OCI-LY1 (cell line): ENCODE measurements at regions not wholly inside any gene's neighbourhood (a gene's known extent, or its start where the extent isn't known, plus 50 kb on each side); places are given as distances from the start of the nearest gene placed in this dataset.

Experiments
- H2AFZ ChIP-seq: fragments of 200-600 bp; sonication (generic), shearing (Covaris generic); 2 replicates; pipeline ENCODE4 v1.6.0; 2014; ENCODE audit warnings: antibody characterized with exemption, mild to moderate bottlenecking, low read length
- H3F3A ChIP-seq: fragments of 200-600 bp; sonication (generic), shearing (Covaris generic); 2 replicates; pipeline ENCODE4 v1.6.0; 2014; ENCODE audit warnings: mild to moderate bottlenecking, antibody characterized with exemption, low read length, moderate library complexity; ENCODE audit not compliant: insufficient read depth
- H3K27ac ChIP-seq: fragments of 200-600 bp; sonication (generic); 2 replicates; pipeline ENCODE4 v1.5.1; 2014; ENCODE audit warnings: low read length, mixed run types, mild to moderate bottlenecking, low read depth; ENCODE audit not compliant: poor library complexity, severe bottlenecking
- H3K27me3 ChIP-seq: fragments of 200-600 bp; sonication (generic); 2 replicates; pipeline ENCODE4 v1.6.0; 2014; ENCODE audit warnings: antibody characterized with exemption, mild to moderate bottlenecking, low read length, moderate library complexity; ENCODE audit not compliant: insufficient read depth
- H3K36me3 ChIP-seq: fragments of 200-600 bp; sonication (generic); 2 replicates; pipeline ENCODE4 v1.6.1; 2014; ENCODE audit warnings: mild to moderate bottlenecking, antibody characterized with exemption, low read length, moderate library complexity, mixed read lengths; ENCODE audit not compliant: insufficient read depth
- H3K4me1 ChIP-seq: fragments of 200-600 bp; sonication (generic); 2 replicates; pipeline ENCODE4 v1.5.1; 2014; ENCODE audit warnings: mild to moderate bottlenecking, low read length, moderate library complexity; ENCODE audit not compliant: insufficient read depth, severe bottlenecking
- H3K4me2 ChIP-seq: fragments of 200-600 bp; sonication (generic), shearing (Covaris generic); 2 replicates; pipeline ENCODE4 v1.6.1; 2014; ENCODE audit warnings: low read length
- H3K4me3 ChIP-seq: fragments of 200-600 bp; sonication (generic); 2 replicates; pipeline ENCODE4 v1.5.1; 2014; ENCODE audit warnings: low read length, low read depth, mild to moderate bottlenecking, mixed read lengths; ENCODE audit not compliant: poor library complexity, severe bottlenecking
- H3K79me2 ChIP-seq: fragments of 200-600 bp; shearing (Covaris generic); 2 replicates; pipeline ENCODE4 v1.6.1; 2016; ENCODE audit warnings: mixed run types, low read length, mixed read lengths; ENCODE audit not compliant: insufficient read depth
- H3K9ac ChIP-seq: fragments of 200-600 bp; sonication (generic), shearing (Covaris generic); 2 replicates; pipeline ENCODE4 v1.6.1; 2014; ENCODE audit warnings: mild to moderate bottlenecking, low read length, mixed read lengths
- H3K9me2 ChIP-seq: fragments of 200-600 bp; sonication (generic), shearing (Covaris generic); 2 replicates; pipeline ENCODE4 v1.6.1; 2014; ENCODE audit warnings: low read depth, mild to moderate bottlenecking, low read length, mixed read lengths
- H3K9me3 ChIP-seq: fragments of 200-600 bp; shearing (Covaris generic); 2 replicates; pipeline ENCODE4 v1.6.1; 2014; ENCODE audit warnings: low read length, mixed read lengths
- H4K20me1 ChIP-seq: fragments of 200-600 bp; sonication (generic), shearing (Covaris generic); 2 replicates; pipeline ENCODE4 v1.6.0; 2016; ENCODE audit warnings: mild to moderate bottlenecking, low read length; ENCODE audit not compliant: insufficient read depth
- EZH2 ChIP-seq: fragments of 200-600 bp; sonication (generic), shearing (Covaris generic); IDR thresholded peaks from 2 replicates; pipeline ENCODE4 v1.8.0; 2017; ENCODE audit warnings: borderline replicate concordance, mixed run types, mild to moderate bottlenecking, antibody characterized with exemption, low read length, moderate library complexity, mixed read lengths
- TF ChIP-seq, protein P1 (sequence below): fragments of 200-600 bp; sonication (generic), shearing (Covaris generic); IDR thresholded peaks from 2 replicates; pipeline ENCODE4 v1.5.1; 2017; ENCODE audit warnings: mild to moderate bottlenecking, antibody characterized with exemption, low read length, moderate library complexity, mixed read lengths

DNA sequence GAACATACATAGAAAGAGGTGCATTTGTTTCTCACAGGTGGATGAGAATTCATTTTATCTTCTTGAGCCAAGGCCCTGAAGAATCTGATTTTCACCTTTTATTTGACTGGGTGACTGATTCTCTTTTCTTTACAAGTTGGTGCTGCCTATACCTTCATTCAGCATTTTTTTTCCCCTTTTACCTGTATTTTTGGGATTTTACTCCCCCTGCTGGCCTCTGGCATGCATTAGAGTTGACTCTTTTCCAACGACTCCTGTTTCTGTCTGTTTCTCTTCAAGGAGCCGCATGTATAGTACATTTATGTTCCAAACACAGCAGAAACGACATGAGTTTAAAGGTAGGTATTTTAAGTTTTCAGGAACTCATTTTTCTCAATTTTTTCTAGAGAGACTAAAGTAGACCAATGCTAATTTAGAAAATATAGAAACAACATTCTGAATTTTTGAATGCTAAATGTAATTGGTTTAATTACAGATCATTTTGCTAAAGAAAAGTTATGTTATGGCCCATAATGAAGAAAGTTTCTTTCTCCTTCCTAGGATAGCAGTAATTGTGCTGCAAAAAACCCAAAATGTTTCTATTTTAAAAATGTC, 149.8 kb upstream of the HDAC9 start:
- Histone ChIP-seq H3K27ac (no peak overlapping the region), H4K20me1 (no peaks in the 10 kb centered on the region), H3K4me1 (no peaks in the 10 kb centered on the region), H3K27me3 (no peaks in the 10 kb centered on the region), H3K79me2 (no peaks in the 10 kb centered on the region), H3K9me3 (peaks cover 3% of the 10 kb centered on the region; the same call in 1 of the 2 replicates), H3K4me2 (no peak overlapping the region), H3K9me2 (no peaks in the 10 kb centered on the region), H3K36me3 (no peaks in the 10 kb centered on the region), H3K4me3 (no peak overlapping the region), H2AFZ (no peak overlapping the region), H3F3A (no peaks in the 10 kb centered on the region), H3K9ac (no peak overlapping the region)
- TF ChIP-seq, protein P1, sequence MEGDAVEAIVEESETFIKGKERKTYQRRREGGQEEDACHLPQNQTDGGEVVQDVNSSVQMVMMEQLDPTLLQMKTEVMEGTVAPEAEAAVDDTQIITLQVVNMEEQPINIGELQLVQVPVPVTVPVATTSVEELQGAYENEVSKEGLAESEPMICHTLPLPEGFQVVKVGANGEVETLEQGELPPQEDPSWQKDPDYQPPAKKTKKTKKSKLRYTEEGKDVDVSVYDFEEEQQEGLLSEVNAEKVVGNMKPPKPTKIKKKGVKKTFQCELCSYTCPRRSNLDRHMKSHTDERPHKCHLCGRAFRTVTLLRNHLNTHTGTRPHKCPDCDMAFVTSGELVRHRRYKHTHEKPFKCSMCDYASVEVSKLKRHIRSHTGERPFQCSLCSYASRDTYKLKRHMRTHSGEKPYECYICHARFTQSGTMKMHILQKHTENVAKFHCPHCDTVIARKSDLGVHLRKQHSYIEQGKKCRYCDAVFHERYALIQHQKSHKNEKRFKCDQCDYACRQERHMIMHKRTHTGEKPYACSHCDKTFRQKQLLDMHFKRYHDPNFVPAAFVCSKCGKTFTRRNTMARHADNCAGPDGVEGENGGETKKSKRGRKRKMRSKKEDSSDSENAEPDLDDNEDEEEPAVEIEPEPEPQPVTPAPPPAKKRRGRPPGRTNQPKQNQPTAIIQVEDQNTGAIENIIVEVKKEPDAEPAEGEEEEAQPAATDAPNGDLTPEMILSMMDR = peak; percentile 92
- no peak for TF ChIP-seq EZH2

- Histone ChIP-seq H3K27me3 (no peaks in the 10 kb centered on the region), H2AFZ (no peak overlapping the region), H3K9me2 (no peaks in the 10 kb centered on the region), H3K79me2 (no peaks in the 10 kb centered on the region), H3K9ac (no peak overlapping the region), H3K4me2 (no peak overlapping the region), H3K9me3 (no peaks in the 10 kb centered on the region), H3K4me1 (no peaks in the 10 kb centered on the region), H3K36me3 (no peaks in the 10 kb centered on the region), H4K20me1 (no peaks in the 10 kb centered on the region), H3F3A (no peaks in the 10 kb centered on the region), H3K27ac (no peak overlapping the region), H3K4me3 (no peak overlapping the region)
- no peak for TF ChIP-seq EZH2
- TF ChIP-seq, protein P1 = no peak
These were observed 148.4 kb upstream of the HDAC9 start for GRCh38 chr7:18347170-18347569.

DNA sequence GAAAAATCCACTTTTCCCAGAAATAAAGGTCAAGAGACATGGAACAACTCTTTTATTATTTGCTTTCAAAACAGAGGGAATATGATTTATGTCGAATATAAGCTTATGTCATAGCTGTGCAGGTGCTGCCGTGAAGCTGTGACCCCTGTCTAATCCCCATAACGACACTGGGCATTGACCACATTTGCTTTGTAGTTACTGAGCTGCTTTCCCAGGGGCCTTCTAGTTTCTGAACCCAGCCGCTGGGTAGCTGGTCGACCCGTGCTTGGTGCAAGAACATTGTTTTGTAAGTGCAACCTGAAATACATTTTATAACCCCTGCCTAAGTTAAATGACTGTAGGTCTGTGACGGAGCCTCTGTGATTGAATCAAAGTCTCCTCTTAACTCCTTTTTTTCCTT, 144.9 kb upstream of the HDAC9 start:
- TF ChIP-seq, protein P1 = no peak
- no peak for TF ChIP-seq EZH2
- no peak overlapping the region for H3K9ac ChIP-seq

More for the DNA sequence above, 144.9 kb upstream of the HDAC9 start:
- no peaks in the 10 kb centered on the region for H3K27me3 ChIP-seq
- H3K4me2 ChIP-seq = no peak overlapping the region
- H3K9me2 ChIP-seq = no peaks in the 10 kb centered on the region
- no peak overlapping the region for H3K4me3 ChIP-seq
- no peaks in the 10 kb centered on the region for H3K36me3 ChIP-seq
- H3K9me3 ChIP-seq = no peaks in the 10 kb centered on the region
- H3F3A ChIP-seq = no peaks in the 10 kb centered on the region
- H3K79me2 ChIP-seq = no peaks in the 10 kb centered on the region
- no peak overlapping the region for H2AFZ ChIP-seq
- H3K27ac ChIP-seq = no peak overlapping the region
- H4K20me1 ChIP-seq = no peaks in the 10 kb centered on the region
- peaks cover 2% of the 10 kb centered on the region for H3K4me1 ChIP-seq
